CD4-positive, alpha-beta T cell treated with Interleukin-1 beta for 1 hour (primary cell): ENCODE measurements at regions not wholly inside any gene's neighbourhood (a gene's known extent, or its start where the extent isn't known, plus 50 kb on each side); places are given as distances from the start of the nearest gene placed in this dataset.

Experiments used
- DNase-seq, 2 donors: peaks; one replicate each; pipeline ENCODE4 v3.0.0-alpha.2; 2020 to 2022

DNA sequence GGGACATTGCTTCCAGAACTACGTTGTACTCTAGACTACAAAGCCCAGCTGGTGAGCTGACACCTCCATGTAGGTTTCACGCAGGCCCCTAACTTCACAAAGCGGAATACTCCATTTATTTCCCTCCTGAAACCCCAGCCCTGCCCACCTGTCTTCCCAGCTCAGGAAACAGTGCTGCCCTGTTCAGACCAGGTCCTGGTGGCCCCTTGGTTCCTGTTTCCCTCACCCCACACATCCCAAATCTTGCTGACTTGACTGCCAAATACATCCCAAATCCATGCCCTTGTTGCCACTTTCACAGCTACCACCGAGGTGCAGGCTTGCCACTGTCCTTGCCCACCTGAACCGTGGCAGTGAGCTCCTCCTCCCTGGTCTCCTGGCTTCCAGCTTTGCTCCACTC is 113.1 kb upstream of the PTPN1 start:
- no peak for DNase-seq

DNA sequence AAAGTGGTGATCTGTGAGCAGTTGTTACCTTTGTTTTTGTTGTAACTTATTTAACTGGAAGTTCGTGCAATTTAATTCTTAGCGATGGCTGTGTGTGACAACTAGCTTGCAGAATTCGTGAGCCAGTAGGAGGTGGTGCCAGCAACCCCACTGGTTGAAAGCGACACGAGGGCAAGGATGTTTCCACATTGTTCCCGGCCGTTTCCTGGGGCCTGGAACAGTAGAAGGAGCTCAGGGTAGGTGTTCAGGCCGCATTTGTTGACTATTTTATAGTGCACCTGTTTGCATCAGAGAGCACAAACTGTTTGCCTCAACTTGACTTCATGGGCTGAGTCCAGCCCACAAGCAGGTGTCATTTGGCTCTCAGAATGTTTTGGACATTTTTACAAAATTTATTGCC is 112.1 kb upstream of the PTPN1 start:
- no peak for DNase-seq

DNA sequence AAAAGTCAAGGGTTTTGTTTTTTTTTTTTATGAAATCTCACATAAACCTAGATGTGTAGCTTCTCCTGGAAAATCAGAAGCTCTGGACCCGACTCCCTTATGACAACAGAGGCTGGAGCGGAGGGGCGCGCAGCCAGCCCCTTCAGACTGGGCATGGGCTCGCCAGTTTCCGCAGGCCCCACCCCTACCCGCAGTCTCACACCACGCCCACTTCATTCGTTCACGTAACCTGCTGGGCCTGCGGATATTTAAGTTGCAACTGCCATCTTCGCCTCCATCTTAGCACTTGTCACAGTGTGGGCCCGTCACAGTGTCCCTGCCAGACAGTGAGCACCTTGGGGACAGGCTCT is 111.7 kb upstream of the PTPN1 start:
- no peak for DNase-seq

DNA sequence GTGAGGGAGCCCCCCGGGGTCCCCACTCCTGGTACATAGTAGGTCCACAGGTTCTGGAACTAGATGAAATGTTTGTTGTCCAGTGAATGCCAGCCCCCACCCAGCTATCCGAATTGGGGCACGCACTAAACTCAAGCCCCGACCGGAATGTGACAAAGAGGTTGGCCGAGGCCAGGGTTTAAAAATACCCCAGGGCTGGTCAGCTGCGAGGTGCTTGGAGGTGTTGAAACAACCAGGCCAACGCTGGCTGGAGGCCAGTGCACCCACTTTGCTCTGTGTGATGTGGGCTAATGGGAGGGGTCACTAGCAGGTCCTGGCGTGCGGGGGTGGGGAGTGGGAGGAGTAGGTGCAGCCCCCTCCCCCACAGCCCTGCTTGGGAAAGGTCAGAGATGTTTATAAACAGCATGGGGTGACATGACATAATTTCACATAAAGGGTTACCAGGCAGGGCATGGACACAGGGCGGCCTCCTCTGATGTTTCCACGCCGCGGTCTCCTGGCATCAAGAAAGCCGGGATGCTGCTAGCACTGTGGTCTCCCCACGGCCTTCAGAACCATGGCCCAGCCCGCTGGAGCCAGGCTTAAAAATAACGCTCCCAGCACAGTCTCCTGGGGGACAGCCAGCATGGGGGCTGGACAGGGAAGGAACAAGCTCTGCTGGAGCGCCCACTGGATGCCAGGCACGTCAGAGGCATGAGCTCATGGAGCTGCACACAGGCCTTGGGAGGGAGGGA is 111.2 kb upstream of the PTPN1 start:
- no peak for DNase-seq

DNA sequence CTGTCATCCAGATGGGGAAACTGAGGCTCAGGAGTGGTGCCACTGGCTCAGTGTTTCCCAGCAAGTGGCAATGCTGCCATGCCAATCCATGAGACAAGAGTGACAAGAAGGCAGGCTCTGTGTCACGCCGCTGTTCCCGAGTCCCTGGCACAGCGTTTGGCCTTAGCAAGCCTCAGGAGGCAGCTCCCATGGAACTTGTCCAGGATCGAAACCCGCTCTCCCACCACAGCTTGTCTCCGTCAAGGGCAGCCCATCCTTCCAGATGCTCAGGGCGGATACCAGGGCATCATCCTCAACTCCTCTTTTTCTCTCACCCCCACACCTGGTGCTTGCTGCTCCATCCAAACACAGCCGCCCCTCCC is 110.6 kb upstream of the PTPN1 start:
- no peak for DNase-seq

DNA sequence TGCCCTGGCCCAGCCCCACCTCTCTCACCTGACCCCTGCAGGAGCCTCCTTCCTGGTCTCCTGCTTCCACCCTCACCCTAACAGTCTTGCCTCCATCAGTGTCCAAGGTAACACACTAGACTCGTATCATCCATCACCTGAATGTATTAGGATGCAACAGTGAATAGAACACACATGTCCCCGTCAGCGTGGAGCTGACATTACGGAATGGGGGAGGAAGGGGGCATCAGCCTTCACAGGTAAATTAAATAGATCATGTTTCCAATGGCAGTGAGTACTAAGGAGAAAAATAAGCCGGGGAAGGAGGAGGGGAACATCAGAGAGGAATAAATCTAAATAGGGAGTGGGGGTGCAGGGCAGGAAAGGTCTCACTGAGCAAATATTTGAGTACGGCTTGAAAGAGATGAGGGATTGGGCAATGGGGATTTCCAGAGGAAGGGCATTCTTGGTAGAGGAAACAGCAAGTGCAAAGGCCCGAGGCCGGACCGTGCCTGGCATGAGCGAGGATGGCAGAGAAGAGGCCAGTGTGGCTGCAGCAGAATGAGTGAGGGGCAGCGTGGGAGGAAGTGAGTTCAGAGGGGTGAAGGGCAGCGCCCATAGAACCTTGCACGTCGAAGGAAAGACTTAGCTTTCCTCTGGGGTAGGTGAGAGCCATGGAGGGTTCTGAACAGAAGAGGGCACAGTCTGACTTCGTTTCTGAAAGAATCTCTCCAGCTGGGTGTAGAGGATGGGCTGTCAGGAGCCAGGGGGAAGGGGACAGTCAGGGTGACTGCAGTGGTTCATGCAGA is 110.1 kb upstream of the PTPN1 start:
- no peak for DNase-seq

DNA sequence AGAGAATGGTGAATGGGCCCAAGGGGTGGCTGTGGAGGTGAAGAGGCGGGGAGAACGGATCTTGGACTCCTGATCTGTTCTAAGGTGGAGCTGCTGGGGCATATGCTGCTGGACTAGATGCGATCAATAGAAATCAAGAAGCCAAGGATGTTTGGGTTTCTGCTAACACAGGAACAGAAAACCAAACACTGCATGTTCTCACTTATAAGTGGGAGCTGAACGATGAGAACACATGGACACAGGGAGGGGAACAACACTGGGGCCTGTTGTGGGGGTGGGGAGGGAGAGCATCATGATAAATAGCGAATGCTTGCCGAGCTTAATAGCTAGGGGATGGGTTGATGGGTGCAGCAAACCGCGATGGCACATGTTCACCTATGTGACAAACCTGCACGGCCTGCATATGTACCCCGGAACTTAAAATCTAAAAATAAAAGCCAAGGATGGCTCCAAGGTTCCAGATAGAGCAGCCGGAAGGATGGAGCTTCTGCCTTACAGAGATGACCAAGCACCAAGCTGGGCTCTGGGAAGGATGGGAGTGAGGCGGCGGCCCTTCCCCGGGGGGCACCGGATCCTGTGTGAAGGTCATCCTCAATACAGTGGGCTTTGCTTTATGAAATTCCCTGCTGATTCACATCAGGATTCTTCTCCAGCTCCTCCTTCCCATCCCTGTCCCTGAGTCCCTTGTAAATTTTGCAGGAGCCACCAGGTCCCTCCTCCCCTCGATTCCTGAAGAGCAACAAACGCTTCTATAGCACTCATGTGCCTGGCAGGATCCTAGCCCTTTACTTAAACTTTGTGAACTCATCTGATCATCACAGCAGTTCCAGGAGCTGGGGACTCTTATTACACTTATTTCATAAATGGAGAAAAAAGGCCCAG is 109.2 kb upstream of the PTPN1 start:
- DNase-seq = no peak

DNA sequence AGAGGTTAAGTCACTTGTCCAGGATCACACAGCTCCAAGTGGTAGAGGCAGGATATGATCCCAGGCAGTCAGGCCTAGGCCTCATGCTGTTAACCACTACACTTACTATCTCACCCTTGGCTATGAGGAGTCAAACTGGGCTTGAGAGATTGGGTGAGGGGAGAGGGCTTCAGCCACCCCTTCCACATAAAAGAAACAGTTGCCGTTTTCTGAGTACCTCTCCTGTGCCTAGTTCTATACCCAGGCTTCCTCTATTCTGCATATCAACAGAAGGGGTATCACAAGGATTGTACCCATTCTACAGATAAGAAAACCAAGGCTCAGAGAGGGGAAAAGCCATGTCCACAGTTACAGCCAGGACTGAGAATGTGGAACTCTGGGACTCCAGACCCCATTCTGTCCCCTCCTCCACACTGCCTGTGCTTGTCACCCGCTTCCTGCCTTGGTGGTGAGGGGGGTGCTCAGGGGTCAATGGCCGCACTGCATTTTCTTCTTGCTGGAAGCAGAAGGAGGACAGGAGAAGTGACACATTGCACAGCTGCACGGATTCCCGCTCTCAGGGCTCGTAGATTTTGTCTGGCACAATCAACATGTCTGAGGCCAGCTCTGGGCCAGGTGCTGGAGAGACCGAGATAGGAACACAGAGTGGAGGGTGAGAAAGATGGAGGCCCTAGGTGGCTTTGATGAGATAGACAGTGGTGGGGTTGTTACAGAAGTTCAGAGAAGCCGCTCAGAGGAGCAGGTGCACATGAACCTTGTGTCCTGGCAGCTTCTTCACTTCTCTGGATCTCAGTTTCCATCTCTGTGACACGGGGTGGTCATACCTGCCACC is 108.4 kb upstream of the PTPN1 start:
- DNase-seq = no peak

- DNase-seq = no peak
These were observed 106.4 kb upstream of the PTPN1 start for GRCh38 chr20:50403565-50404418.

GRCh38 chr20:50404419-50405234 is 105.6 kb upstream of the PTPN1 start:
- DNase-seq = no peak

- no peak for DNase-seq
These were observed 104.8 kb upstream of the PTPN1 start for GRCh38 chr20:50405235-50405914.

DNA sequence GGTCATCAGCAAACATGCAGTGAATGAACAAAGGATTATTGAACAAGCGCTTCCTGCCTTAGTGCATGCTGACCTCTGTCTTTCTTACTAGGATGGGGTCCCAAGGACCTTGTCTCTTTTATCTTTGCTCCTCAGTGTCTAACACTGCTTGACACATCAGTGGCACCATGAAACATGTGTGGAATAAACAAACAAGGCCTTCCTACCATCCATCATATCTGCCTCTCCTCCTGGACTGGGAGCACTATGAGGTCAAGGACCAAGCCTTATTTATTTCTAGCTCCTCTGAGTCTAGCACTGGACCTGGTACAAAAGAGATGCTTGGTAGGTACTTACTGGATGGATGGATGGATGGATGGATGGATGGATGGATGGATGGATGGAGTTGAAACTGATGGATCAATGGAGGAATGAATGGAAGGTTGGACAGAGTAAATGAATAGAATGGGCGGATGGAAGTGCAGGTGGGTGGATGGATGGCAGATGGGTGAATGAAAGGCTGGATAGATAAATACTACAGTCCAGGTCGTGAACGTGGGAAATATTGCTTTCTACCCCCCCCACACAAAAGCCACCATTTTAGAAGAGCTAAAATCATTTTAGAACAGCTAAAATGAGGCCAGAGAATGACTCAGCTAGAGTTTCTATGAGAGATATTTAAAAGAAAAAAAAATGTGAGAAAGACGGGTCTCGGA is 104.1 kb upstream of the PTPN1 start:
- no peak for DNase-seq

- DNase-seq = no peak
These were observed 103.5 kb upstream of the PTPN1 start for GRCh38 chr20:50406610-50407136.

DNA sequence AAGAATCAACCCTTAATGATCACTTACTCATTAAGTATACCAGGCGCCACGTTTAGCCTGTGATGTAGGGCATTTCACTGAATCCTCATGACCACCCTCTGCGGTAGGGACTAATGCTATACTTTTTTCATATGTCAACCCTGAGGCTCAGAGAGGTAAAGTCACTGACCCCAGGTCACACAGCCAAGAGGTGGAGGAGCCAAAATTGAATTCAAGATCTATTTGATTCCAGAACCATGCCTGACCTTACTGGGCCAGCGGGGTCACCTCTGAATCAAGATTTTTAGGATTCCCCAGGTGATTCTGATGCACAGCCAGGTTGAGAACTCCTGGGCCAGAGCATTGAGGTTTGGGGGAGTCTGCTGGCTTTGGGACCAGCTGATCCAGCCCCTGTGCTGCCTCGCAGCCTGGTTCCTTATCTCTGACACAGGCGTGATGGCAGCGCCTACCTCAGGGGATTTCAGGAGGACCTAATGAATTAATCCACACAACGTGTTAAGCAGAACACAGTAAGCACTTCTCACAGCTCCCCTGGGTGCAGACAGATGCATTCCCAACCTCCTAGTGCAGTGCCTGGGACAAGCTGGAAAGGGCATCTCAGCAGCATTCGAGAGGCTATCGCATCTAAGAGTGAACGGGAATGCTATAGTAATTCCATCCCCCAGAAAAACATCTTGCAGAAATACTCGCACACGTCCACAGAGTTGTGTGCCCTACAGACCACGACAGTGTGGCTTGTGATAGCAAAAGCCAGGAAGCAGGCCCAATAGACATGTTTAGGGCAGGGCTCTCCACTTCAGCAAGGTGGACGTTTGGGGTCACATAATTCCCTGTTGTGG is 101.4 kb upstream of the PTPN1 start:
- no peak for DNase-seq

DNA sequence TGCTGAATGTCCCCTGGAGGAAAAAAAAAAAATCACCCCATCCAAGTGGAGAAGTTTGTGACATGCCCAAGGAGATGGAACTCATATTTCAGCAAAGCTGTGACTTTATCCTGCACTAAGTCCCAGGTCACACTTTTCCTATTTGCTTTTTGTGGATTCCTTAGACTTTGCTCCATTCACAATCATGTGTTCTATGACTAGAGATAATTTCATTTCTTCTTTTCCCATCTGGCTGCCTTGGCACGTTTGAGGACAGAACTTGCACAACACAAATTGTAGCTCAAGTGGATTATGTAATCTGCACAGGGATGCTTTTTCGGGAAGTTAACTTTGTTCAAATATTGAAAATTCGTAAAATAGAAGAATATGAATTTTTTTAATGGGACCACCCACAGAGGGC is 100.7 kb upstream of the PTPN1 start:
- no peak for DNase-seq

DNA sequence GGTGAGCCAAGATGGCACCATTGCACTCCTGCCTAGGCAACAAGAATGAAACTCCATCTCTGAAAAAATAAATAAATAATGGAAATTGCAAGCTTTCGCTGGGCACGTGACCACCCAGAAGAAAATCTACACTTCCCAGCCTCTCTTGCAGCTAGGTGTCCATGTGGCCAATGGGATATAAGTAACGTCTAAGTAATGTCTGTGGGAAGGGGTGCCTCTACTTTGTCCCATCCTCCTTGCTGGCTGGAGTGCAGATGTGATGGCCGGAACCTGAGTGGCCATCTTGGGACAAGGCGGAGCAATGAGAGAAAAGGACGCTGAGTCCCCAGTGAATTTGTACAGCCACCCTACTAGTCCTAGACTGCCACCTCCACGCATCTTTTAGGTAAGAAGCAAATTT is 99.8 kb upstream of the PTPN1 start:
- DNase-seq = no peak

GRCh38 chr20:50412069-50412468 is 98.1 kb upstream of the PTPN1 start:
- DNase-seq = no peak

GRCh38 chr20:50412499-50412898 is 97.7 kb upstream of the PTPN1 start:
- no peak for DNase-seq
